WI38 (cell line): ENCODE measurements at regions not wholly inside any gene's neighbourhood (a gene's known extent, or its start where the extent isn't known, plus 50 kb on each side); places are given as distances from the start of the nearest gene placed in this dataset.

ENCODE experiments used
- H3K4me3 ChIP-seq: 2 replicates; pipeline ENCODE4 v1.5.1; 2011; ENCODE audit warnings: low read depth, mild to moderate bottlenecking, control low read depth, low read length
- TF ChIP-seq, protein P1 (sequence below): IDR thresholded peaks from 2 replicates; pipeline ENCODE4 v1.5.1; 2012; ENCODE audit warnings: low read depth, mild to moderate bottlenecking, control low read depth, low read length

DNA sequence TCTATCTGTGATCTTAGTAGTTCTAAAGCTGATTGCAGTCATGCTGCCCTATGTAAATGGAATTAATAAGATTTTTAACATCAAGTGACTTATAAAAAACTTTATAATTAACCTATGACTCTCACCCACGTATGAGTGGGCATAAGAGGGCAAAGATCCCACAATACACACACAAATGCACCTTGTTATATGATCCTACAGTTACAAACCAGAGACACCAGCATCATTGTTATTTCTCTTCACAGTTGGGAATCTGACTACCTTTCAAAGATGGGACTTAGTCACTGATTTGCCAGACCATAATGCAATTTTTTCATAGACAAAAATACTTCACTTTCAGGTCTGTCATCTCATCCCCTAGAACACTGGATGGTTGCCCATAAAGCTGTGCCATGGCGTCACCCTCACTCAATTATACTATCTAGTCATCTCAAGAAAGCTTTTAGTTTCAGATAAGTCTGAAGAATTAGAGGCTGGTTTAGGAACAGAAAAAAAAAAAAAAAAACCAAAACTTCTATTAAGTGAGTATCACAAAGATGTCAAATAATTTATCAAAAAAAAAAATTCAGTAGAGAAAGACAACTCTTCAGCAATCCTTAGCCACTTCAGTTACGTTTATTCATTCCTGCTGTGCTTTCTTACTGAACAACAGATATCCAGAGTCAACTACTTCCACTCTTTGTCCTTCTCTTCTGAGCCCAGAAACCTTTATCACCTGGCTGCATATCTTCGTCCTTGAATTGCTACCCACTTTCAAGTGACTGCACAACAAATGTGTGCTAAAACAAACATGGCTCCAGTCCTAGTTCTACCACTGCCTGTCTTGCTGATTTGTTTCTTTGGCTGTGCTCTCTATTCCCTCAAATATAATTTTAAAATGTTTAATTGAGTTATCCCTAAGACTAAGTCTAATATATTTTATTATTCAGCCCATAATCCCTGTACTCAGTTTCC lies 175.0 kb upstream of the CHRM2 start:
- TF ChIP-seq, protein P1, sequence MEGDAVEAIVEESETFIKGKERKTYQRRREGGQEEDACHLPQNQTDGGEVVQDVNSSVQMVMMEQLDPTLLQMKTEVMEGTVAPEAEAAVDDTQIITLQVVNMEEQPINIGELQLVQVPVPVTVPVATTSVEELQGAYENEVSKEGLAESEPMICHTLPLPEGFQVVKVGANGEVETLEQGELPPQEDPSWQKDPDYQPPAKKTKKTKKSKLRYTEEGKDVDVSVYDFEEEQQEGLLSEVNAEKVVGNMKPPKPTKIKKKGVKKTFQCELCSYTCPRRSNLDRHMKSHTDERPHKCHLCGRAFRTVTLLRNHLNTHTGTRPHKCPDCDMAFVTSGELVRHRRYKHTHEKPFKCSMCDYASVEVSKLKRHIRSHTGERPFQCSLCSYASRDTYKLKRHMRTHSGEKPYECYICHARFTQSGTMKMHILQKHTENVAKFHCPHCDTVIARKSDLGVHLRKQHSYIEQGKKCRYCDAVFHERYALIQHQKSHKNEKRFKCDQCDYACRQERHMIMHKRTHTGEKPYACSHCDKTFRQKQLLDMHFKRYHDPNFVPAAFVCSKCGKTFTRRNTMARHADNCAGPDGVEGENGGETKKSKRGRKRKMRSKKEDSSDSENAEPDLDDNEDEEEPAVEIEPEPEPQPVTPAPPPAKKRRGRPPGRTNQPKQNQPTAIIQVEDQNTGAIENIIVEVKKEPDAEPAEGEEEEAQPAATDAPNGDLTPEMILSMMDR: no peak

DNA sequence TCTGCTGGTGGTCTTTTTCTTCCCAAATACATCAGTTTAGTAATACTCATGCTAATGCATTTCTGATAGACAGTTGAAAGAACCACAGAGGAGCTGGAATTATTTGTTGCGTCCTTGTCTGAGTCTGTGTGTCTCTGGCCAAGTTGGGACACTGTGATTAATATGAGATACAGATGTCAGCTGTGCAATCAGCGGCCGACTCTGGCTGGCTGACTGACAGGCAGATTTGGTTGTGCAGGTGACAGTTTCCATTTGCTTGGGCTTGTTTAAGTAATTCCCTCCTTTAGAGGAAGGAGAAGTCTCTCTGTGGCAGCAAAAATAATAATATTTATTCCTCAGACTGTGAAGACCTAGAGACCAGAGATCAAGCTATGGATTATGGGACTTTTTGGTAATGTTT lies 176.2 kb upstream of the CHRM2 start:
- TF ChIP-seq, protein P1: no peak
- H3K4me3 ChIP-seq: no peak overlapping the region

More for the DNA sequence above, 175.0 kb upstream of the CHRM2 start:
- no peak overlapping the region for H3K4me3 ChIP-seq

DNA sequence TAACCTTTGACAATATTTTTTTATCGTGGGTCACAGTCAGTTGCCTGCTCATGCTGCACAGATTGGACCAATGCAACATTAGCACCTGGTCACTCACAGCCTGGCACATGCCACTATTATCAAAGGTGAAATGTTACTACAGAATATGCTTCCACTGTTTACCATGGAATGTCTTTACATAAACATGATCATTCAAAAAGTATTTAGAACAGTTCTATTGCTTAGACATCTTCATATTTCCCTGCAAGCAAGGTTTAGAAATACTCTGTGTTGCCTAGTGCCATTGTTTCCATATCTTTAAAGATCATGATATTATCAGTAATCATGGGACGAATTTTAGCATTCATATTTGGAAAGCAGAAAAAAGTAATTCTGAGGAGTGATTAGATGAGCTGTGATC lies 179.9 kb upstream of the CHRM2 start:
- TF ChIP-seq, protein P1: no peak

DNA sequence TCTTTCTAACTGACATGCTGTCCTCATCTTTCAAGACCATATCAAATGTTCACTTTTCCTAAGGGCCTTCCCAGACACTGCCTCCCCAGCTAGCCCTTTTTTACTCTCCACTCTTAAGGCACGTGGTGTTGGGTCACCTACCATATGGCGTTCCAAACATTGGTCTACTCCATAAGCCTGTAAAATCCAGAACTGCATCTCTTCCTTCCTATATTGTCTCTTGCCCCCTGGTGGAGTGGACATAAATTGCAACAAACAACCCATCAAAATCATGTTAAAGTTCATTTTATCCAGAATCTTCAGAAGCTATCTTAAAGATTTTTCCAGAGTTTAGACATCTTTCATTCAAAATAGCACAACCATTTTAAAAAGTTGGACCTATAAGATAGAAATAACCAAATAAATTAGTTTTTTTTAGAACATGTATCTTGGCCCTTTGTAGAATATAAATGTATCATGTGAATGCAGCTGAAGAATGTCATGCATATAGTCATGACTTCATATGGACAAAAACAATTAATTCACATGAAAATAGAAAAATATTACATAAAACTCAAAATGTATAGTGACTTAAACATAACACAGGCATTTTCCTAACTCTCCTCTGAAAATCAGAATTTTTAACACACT lies 180.6 kb upstream of the CHRM2 start:
- no peak overlapping the region for H3K4me3 ChIP-seq
- TF ChIP-seq, protein P1: peak; percentile 67

More for the DNA sequence above, 179.9 kb upstream of the CHRM2 start:
- no peak overlapping the region for H3K4me3 ChIP-seq

DNA sequence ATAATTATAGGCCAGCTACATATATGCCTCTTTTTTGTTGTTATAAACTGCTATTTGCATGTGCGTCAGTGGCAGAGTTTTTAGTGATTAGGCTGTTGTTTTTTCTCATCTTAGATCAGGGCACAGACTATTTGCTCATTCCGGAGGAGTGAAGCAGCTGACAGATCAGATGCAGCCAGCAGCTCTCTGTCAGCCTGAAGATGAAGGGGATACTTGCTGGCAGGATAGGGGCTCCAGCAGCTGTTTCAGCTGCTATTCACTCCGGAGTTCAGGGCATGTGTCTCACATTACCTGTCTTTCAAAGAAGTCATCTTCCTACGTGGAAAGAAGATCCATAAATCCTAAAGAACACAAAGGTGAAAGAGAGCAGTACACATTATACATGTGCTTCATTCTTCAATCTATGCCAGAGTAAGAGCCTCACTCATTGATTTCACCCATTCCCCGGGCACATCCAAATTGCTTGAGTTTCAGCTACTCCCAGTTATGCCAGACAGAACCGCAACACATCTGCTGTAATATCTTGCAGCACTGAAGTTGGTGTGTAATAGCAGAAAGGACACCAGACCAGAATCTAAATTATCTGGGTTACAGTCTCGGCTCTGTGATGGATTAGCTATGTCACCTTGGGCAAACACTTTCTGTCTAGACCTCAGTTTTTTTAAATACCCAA lies 182.8 kb upstream of the CHRM2 start:
- TF ChIP-seq, protein P1: no peak
- H3K4me3 ChIP-seq: no peak overlapping the region

DNA sequence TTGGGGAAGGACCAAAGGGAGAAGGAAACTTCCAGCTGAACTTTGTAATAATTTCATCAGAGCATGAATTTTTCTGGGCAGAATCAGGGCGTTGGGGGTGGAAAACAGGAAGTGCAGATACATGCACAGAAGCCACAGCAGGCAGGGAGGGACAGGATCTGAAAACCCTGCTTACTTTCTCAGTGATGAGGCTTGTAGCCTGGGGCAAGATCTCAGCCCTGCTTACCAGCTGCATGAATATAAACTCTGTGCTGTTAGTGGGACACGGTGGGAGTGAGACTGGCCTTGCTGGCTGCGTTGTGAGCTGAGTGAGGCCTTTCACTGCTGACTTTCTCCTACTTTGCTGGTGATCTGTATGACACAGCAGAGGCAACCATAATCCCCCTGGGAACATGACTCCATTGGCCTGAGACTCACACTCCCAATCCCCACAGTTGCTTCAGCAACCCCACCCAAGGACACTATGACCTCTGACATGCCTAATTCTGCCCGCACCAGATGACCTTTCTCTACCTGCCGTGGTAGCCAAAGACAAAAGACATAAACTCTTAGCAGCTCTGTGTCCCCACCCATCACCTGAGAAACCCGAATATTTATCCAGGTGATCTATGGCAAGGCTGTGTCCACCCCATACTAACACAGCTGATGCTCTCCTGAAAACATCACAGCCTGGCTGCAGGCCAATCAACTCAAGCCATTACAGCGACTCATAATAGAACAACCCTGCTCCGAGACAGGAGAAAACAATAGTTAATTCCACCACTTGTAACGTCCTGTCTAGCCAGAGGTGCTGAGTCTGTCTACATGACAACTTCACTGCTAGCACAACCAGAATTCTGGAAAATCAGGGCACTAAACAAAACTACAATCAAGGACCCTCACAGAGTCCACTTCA lies 190.7 kb upstream of the CHRM2 start:
- TF ChIP-seq, protein P1: no peak
- H3K4me3 ChIP-seq: no peak overlapping the region
